Activated T-helper 1 cell treated with anti-CD3 and anti-CD28 coated beads, Interleukin-12 subunit alpha, Interleukin-12 subunit beta, Interleukin-2, Interleukin-4 antibody, amounts not matched to agents 30 ng/mL and 10 ng/mL and 1 ng/mL, durations not matched to agents 14 hours and 24 hours and 36 hours (primary cell): ENCODE measurements at regions not wholly inside any gene's neighbourhood (a gene's known extent, or its start where the extent isn't known, plus 50 kb on each side); places are given as distances from the start of the nearest gene placed in this dataset.

Experiments
- DNase-seq: peaks from one replicate; pipeline ENCODE4 v3.0.0; 2021; ENCODE audit warnings: low spot score
- H3K27ac Mint-ChIP-seq: one replicate; pipeline ENCODE4 v1.8.0; 2021; ENCODE audit warnings: mild to moderate bottlenecking, mixed read lengths
- H3K27me3 Mint-ChIP-seq: one replicate; pipeline ENCODE4 v1.8.0; 2022; ENCODE audit warnings: mild to moderate bottlenecking, moderate library complexity, mixed read lengths; ENCODE audit not compliant: insufficient read depth
- H3K36me3 Mint-ChIP-seq: one replicate; pipeline ENCODE4 v1.8.0; 2021; ENCODE audit warnings: low read depth, mixed read lengths
- H3K4me1 Mint-ChIP-seq: one replicate; pipeline ENCODE4 v1.8.0; 2021; ENCODE audit warnings: low read depth, mixed read lengths
- H3K4me3 Mint-ChIP-seq: one replicate; pipeline ENCODE4 v1.8.0; 2021; ENCODE audit warnings: mild to moderate bottlenecking, moderate library complexity, mixed read lengths
- H3K9me3 Mint-ChIP-seq: one replicate; pipeline ENCODE4 v1.8.0; 2021; ENCODE audit warnings: mixed read lengths
- intact Hi-C: fragments of 100-400 bp; cut with micrococcal nuclease; formaldehyde crosslinking; loops from one replicate; pipeline ENCODE4 v1.15.1; 2024

DNA sequence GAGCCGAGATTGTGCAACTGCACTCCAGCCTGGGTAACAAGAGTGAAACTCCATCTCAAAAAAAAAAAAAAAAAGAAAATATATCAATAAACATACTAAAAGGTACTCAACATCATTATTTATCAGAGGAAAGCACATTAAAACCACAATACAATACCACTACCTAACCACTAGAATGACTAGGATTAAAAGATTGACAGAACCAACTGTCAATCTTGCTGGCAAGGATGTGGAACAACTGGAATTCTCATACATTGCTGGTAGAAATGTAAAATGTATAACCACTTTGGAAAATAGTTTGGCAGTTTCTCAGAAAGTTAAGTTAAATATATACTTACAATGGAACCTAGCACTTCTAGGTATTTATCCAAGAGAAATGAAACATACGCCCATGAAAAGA, 88.6 kb downstream of the B3GNT2 start:
- no peaks in the 10 kb centered on the region for H3K36me3 Mint-ChIP-seq
- DNase-seq = no peak
- peaks cover 10% of the 10 kb centered on the region for H3K9me3 Mint-ChIP-seq
- no peaks in the 10 kb centered on the region for H3K4me1 Mint-ChIP-seq
- no peak overlapping the region for H3K4me3 Mint-ChIP-seq
- peaks cover 3% of the 10 kb centered on the region for H3K27me3 Mint-ChIP-seq
- intact Hi-C loops = no loop called here
- no peak overlapping the region for H3K27ac Mint-ChIP-seq

GRCh38 chr2:62283147-62283546, 87.2 kb downstream of the B3GNT2 start:
- intact Hi-C loops = no loop called here
- Mint-ChIP-seq H3K4me3 (no peak overlapping the region), H3K4me1 (no peaks in the 10 kb centered on the region), H3K27me3 (peaks cover 2% of the 10 kb centered on the region), H3K9me3 (peaks cover 20% of the 10 kb centered on the region), H3K36me3 (no peaks in the 10 kb centered on the region), H3K27ac (no peak overlapping the region)
- DNase-seq = no peak

GRCh38 chr2:62281663-62282062, 85.7 kb downstream of the B3GNT2 start:
- no peaks in the 10 kb centered on the region for H3K4me1 Mint-ChIP-seq
- H3K36me3 Mint-ChIP-seq = peaks cover 3% of the 10 kb centered on the region
- H3K27me3 Mint-ChIP-seq = peaks cover 2% of the 10 kb centered on the region
- no peak overlapping the region for H3K4me3 Mint-ChIP-seq
- no peak for DNase-seq
- peaks cover 33% of the 10 kb centered on the region for H3K9me3 Mint-ChIP-seq
- H3K27ac Mint-ChIP-seq = no peak overlapping the region
- intact Hi-C loops = no loop called here

DNA sequence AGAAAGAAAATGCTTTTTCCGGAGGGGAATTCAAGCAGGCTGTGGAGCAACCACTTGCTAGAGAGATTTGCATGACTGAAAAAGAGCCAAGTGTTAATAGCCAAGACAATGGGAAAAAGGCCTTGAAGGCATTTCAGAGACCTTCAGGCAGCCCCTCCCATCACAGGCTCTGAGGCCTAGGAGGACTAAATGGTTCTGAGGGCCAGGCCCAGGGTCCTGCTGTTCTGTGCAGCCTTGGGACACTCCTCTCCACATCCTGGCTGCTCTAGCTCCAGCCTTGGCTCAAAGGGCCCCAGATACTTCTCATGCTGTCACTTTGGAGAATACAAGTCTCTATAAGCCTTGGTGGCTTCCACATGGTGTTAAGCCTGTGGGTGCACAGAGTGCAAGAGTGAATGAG, 81.8 kb downstream of the B3GNT2 start:
- H3K4me3 Mint-ChIP-seq = no peak overlapping the region
- no peaks in the 10 kb centered on the region for H3K4me1 Mint-ChIP-seq
- H3K27me3 Mint-ChIP-seq = no peaks in the 10 kb centered on the region
- peaks cover 3% of the 10 kb centered on the region for H3K36me3 Mint-ChIP-seq
- intact Hi-C loops = no loop called here
- H3K9me3 Mint-ChIP-seq = peaks cover 27% of the 10 kb centered on the region
- H3K27ac Mint-ChIP-seq = no peak overlapping the region
- DNase-seq = no peak
